Stimulated activated naive CD8-positive, alpha-beta T cell treated with anti-CD3 and anti-CD28 coated beads, Interleukin-15, Interleukin-2, amounts not matched to agents 100 U/mL and 50 U/mL, for 24 hours (primary cell): ENCODE measurements at regions not wholly inside any gene's neighbourhood (a gene's known extent, or its start where the extent isn't known, plus 50 kb on each side); places are given as distances from the start of the nearest gene placed in this dataset.
"Not testable (repeated sequence)": the region's sequence is repeated elsewhere in the genome, so short reads cannot be mapped to it uniquely, and the experiment has no call there.

ENCODE experiments used
- ATAC-seq: fragments of 150-1000 bp; cut with Tn5 transposase; one replicate; pipeline ENCODE4 v1.10.0; 2021
- DNase-seq: peaks from one replicate; pipeline ENCODE4 v3.0.0; 2021

DNA sequence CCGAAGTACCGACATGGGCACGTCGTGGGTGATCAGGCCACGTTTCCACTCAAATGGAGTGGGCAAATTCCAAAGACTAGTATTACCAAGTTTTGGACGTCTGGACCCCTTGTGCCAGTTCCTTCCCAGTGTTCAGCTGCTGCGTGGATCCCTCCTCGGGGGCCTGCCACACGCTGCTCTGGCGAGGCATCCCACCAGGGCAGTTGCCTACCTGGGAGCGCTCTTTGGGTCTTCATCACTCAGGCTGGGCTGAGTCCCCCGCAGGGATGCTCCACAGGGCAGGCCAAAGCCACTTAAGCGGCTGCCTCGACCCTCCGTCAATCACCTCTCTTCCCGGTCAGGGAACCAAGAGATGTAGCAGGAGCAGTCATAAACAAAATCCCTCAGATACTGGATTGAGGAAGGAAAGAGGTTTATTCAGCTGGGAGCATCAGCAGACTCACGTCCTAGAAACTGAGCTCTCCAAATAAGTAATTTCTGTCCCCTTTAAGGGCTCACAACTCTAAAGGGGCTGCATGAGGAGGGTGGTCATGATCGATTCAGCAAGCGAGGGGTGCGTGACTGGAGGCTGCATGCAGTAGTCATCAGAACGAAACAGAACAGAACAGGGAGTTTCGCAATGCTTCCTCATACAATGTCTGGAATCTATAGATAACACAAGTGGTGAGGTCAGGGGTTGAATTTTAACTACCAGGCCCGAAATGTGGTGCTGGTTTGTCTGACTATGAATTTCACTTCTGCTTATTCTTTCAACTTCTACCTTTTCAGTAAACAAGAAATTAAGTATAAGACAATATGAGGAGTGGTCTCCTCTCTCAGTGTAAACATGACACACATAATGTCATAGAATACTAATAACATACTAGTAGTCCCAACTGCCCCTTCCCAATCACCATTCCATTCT lies 998.6 kb upstream of the NCAM2 start:
- no peak for DNase-seq
- ATAC-seq: no peak

DNA sequence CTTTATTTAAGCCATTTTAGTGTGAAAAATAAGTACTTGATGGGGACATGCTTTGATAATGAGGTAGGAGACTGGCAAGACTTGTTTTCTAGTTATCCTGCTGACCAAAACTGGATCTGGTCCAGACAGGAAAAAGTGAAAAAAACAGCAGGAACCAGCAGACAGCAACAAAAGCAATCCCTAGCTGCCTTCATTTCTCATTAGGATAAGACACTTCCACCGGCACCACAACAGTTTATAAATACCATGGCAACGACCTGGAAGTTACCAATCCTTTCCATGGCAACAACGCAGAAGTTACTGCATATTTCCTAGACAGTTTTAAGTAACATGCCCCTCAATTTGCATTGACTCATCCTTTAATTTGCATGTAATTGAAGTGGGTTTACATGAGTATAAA lies 993.8 kb upstream of the NCAM2 start:
- no peak for ATAC-seq
- DNase-seq: no peak

DNA sequence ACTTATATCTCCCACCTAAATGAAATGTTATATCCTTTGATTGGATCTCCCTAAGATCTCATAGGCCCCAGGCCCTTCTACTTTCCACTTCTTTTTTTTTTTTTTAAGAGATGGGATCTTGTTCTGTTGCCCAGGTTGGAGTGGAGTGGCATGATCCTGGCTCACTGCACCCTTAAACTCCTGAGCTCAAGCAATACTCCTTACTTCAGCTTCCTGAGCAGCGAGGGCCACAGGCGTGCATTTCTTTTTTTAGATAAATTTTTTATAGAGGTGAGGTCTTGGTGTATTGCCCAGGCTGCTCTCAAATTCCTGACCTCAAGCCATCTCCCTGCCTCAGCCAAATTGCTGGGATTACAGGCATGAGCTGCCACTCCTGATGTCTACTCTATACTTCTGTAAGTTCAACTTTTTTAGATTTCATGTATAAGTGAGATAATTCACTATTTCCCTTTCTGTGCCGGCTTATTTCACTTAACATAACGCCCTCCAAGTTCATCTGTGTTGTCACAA lies 987.5 kb upstream of the NCAM2 start:
- DNase-seq (no peak), ATAC-seq (no peak)

DNA sequence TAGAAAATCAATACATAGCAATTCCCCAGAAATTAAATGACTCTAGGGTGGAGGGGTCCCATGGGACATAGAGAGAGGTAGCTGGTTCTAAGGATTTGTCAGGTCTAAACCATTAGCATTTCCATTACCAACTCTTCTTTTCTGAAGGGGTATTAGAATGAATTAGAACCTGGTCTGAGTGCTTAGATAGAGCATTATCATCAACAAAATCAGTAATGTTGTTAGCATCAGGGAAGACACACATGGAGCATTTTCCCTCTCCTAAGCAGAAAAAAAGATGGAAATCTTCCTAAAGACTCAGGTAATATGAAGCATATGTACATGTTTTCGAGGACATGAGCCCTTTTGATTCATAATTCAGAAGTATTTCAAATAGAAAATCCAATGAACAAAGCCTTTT lies 984.4 kb upstream of the NCAM2 start:
- no peak for ATAC-seq
- no peak for DNase-seq

DNA sequence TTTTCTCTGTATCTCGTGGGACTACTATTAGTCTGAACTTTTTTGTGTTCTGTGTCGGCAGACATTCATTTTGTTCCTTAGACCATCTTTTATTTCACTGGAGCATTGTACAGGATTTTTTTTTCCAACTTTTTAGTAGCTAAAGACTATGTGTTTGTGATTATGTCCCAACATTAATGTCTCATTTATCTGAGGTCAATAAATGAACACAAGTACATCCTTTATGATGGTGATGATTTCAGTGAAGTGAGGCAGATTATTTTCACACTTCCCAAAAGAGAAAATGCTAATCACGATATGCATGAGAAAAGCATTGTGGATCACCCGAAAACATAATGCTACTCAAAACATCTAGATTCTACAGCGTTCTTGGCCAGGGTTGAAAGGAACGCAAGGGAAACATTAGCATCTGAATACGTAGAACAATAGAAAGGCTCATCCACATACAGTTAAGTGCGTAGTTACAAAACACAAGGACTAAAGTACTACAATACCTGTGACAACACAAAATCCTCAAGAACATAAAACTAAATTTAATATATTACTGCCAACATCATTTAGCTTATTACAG lies 981.7 kb upstream of the NCAM2 start:
- DNase-seq: no peak
- no peak for ATAC-seq

DNA sequence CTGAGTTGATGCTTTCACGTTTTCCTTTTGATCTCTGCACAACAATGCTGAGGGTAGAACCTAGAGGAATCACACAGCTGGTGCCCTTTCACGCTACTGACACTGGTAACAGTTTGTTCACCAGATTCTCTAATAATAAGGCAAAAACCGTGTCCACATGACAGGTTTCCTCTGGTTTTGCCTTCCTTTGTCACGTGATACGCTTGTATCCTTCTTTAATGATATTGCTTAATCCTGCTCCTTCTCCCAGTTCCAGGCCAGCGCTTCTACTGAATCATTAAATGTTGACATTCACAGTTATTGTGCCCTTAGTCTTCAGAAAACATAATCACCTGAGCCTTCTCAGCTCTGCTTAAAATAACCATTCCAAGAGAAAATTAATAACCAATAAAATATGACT lies 978.2 kb upstream of the NCAM2 start:
- DNase-seq: no peak
- ATAC-seq: no peak

DNA sequence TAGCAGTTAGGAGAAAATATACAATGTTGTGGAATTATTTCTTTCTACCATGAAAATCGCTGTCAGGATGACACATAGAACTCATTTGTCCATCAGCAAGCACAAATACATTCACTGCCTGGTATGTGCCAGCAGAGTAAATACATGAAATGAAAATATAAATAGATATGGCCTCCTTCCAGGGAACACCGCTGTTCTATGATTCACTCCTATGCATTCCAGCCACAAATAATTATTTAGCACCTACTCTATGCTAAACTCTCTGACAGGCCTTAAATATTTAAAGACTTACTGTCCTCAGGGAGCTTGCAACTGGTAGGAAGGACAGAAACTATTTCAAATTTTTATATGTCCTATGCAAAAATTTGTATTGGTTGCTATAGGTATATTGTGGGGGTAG lies 975.0 kb upstream of the NCAM2 start:
- no peak for DNase-seq
- ATAC-seq: no peak

DNA sequence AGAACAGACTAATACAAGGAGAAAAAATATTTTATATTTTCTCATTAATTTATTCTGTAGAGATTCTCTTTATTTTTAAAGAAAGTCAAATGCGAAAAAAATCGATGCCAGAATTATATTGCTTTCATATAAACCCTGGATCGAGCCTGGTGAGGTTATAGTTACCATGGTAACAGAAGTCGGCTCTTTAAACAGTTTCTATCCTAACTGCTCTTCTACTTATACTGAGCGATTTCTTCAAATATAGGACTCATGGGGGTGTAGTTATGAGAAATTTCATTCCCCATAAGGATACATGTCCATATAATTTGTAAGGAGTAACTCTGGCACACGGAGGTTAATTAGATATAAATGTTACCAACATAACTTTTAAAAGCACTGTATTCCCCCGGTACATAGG lies 973.5 kb upstream of the NCAM2 start:
- no peak for ATAC-seq
- no peak for DNase-seq

DNA sequence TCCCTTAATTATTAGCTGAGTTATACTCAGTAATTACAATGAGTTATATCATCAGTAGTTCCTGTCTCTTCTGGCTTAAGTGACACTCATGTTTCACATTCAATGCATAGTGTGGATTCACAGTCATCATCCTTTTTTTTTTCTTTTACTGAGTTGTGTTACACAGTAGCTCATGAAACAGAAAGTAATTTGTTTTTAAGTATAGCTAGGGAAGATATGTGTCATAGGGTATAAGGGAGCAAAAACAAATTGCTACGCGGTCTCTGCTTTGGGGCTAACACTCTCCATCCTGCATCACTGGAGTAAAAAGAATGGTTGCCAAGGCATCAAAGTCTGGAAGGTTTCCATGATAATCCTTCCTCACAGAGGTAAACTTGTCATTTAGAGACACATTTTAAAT lies 971.7 kb upstream of the NCAM2 start:
- no peak for DNase-seq

DNA sequence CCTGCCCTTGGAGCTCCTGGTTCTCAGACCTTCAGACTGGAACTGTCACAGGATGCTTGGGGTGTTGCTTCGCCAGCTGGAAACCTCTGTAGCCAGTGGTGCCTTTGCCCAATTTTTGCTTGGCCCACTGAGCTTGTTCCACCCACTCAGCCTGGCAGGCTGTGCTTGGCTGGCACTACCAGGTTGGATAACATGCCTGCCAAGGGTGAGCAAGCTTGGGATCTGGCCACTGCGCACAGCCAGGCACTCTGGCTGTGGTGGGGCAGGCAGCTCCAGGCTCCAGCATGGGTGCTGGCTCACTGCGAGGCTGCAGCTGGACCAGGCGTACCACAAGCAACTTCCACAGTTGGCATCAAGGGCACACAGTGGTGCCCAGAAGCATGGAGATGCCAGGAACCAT lies 967.8 kb upstream of the NCAM2 start:
- no peak for ATAC-seq
- DNase-seq: no peak

More for the DNA sequence above, 971.7 kb upstream of the NCAM2 start:
- ATAC-seq: no peak

DNA sequence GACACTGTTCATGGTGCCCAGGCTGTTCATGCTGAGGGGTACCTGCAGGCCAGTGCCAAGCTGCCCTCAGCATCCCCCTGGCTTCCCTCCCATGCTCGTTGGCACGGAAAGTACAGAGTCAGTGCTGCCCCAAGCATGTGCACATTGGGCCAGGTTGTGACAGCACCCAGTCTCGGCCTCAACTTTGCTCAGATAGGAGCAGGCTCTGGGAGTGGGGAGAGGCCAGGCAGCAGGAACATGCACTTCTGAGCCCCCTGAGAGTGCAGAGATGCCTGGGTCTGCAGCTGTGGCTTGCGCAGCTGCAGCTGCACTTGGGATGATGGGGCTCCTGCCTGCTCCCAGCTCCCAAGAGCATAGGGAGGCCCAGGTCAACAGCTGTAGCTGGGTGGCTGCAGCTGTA lies 966.4 kb upstream of the NCAM2 start:
- DNase-seq (no peak), ATAC-seq (no peak)

DNA sequence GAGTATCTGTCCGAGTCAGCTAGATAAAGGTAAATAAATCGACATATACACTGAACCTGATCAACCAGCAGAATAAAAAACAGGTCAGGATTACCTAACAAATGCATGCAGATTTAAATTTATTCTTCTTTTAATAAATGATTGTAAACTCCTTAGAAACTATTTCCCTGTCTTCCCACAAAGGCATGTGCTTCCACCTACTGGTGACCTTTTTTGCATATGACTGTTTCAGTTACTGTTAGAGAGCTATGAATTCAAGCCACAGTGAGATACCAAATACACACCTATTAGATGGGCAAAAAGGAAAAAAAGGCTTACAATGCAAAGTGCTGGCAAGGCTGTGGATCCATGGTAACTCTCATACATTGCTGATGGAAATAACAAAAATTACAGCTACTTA lies 957.4 kb upstream of the NCAM2 start:
- DNase-seq (no peak), ATAC-seq (no peak)

DNA sequence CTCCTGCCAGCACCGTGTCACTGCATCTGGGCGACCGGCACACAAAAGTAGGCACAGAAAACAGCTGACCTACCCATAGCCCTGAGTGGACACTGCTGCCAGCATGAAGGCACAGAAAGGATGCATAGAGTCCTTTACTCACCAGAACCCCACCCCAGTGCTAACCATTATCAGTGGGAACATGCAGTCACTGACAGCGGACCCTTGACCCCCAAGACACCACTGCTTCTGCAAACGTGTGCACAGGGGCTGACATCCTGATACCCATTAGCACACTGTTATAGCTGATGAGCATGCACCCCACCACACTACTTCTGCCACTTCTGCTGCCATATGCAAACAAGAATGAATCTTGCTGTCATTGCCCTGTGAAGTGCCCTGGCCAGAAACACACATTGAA lies 953.0 kb upstream of the NCAM2 start:
- no peak for DNase-seq
- ATAC-seq: no peak

DNA sequence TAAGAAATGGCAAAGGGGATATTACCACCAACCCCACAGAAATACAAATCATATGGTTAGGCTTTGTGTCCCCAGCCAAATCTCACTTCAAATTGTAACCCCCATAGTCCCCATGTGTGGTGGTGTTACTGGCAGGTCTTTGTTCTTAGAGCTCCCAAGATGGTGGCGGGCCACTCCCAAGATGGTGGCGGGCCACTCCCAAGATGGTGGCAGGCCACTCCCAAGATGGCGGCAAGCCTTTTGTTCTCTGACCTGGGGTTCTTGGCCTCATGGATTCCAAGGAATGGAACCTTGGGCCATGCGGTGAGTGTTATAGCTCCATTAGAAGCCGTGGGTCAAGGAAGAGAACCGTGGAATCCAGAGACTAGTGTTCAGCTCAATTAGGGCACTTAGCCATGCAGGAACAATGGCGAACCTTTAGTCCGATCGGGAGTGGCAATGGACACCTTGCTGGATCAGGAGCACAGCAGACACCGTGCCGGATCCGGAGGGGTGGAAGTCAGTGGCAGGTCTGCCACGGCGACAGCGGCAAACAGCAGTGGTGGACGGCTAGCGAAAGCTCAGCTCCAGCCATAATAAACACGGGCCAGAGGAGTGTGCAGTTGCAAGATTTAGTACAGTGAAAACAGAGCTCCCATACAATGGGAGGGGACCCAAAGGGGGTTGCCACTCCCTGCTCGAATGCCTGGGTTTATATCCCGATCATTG lies 949.9 kb upstream of the NCAM2 start:
- ATAC-seq, DNase-seq: not testable (repeated sequence)

DNA sequence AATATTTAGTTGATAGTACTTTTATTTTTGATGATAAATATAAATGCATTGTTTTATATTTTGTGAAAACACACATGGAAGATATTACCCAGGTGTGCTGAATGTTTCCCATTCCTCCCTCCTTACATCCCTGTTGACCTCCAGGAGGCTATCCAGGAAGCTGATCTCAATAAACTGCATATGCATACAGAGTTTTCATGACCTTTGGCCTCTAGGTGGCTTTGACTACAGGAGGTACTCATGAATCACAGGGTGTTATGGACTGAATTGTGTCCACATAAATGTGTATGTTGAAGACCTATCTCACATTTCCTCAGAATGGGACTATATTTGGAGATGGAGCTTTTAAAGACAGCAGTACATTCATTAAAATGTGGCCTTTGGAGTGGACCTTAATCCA lies 914.9 kb upstream of the NCAM2 start:
- DNase-seq: no peak

DNA sequence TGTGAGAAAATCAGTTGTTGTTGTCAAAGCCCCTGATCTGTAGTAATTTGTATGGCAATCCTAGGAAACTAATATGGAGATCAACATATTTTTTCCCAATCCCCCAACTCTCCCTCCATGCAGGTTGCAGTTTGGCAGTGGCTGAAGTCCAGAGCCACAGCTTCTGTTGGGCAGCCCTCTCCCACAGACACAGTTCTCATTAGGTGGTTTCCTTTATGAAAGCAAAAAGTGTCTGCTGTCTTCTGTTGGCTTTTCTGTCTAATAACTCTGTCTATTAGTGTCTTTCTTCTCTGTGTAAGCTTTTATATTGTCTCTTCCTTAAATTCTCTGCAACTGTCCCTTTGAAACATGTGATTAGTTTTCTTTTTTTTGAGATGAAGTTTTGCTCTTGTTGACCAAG lies 914.3 kb upstream of the NCAM2 start:
- ATAC-seq: no peak
- no peak for DNase-seq

More for the DNA sequence above, 914.9 kb upstream of the NCAM2 start:
- no peak for ATAC-seq

DNA sequence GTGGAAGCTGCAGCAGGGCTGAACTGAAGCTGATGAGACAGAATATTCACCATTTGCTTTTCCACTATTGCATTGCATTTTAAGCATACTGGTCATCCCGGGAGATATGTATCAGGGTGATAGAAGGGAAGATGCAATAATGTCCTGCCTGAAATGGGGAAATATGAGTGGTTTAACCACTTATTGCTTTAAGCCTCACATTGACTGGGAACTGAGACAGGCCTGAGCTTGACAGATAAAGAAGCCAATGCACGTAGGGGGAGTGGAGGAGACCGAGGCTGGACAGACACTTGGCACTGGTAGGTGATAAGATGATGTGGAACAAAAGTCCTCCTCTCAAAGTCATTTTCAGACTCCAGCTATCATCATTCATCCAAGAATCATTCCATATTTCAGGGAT lies 911.7 kb upstream of the NCAM2 start:
- ATAC-seq (no peak), DNase-seq (no peak)

DNA sequence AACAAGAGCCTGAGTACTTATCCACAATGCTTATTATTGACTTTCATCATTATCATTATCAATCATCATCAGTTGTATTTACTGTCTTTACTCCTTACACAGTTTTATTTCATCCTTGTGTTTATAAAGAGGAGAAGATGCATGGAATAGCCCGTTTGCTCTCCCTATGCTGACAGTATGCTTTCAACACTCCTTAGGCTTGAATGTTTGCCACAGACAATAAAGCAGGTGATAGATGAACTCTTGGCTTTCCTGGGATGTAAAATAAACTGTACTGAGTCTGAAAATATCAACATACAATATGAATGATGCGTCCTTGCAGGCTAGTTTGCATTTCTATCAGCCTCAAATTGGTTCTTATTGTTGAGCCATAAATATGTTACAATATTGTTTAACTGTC lies 891.8 kb upstream of the NCAM2 start:
- ATAC-seq (no peak), DNase-seq (no peak)

DNA sequence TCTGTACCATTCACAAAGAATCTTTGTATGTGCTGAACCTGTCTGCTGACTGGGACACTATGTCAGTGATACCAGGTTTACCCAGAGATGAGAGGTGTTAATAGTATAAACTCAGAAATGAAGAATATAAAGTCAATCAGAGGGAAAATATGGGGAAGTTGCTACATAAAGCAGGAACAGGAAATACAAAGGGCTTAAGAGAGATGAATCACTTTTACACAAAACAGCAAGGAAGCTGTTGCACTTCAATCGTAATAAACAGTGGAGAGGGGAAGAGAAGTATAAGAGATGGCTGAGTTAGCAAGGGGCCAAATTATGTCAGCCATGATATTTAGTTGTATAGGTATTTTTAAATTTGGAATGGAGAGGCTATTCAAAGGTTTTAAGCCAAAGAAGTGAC lies 890.2 kb upstream of the NCAM2 start:
- DNase-seq (no peak), ATAC-seq (no peak)

DNA sequence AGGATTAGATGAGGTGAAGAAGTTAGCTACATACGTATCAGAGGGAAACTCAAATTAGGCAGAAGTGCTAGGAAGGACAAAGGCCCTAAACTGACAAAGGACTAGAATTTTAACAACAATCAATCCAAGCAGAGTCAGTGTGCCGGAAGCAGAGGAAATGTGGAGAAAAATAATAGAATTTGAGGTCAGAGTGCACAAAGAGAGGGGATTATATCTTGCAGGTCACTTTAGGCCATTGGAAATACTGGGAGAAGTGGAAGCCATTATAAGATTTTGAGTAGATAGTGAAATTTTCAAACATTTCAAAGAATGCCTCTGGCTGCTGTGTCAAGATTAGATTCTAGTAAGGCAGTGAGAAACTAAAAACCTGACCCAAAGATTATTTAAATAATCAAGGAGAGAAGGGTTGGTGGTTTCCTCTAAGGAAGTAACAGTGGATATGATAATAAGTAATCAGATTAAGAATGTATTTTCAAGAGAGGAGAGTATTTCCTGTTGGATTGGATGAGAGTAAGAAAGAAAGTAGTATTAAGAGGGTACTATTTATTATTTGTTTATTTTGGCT lies 889.2 kb upstream of the NCAM2 start:
- ATAC-seq: no peak
- no peak for DNase-seq

DNA sequence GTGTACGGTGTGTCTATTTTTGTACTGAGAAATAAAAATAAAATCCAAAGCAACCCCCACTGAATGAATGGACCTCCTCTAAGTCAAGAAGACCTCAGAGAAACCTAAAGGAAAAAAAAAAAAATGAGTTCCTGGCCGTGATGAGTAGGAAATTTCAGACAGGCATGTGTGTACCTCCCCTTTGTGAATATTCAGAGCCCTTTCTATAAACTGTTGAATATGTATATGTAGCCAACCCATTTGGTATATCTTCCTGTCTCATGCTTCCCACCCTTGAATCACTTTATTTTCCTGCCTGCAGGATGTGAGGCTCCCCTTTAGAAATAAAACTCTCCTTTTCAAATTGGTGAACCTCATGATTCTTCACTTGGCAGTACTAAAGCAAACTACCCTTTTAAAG lies 887.8 kb upstream of the NCAM2 start:
- DNase-seq (no peak), ATAC-seq (no peak)

DNA sequence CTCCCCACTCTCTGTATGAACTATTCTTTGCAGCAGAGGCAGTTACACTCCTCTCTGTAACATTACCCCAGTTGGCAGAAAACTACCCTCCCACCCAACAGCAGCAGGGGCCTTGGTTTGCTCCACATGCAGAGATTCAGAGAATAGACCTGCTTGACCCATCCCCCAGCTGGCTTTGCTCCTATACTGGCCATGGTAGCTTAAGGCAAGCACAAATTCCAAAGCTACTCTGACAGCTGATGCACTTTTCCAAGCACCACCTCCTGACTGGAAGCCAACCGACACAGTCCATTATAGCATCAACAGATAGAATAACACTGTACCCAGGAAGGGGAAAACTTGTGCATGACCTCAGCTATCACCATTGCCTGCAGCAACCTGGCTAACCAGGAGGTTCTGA lies 846.5 kb upstream of the NCAM2 start:
- no peak for DNase-seq
- no peak for ATAC-seq

DNA sequence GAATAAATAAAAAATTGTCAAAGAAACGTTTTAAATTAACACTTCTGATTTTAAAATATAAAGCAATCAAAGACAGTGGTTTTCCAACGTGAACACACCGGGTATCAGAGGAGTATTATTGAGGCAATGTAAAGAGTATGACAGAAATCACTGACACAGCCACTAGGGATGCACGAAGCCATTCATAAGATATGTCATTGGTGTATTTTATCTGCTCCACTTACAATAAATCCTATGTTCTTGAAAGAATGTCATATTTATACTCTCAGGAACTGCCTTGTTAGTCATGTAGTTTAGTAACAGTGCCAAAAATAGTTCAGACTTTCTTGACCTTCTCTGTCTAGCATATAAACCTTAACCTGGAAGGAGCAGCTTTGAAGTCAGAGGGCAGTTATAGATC lies 835.0 kb upstream of the NCAM2 start:
- ATAC-seq: no peak
- DNase-seq: no peak
